Stimulated activated CD4-positive, alpha-beta T cell treated with anti-CD3 and anti-CD28 coated beads, TNF-alpha, amount 100 ng/mL, for 1 hour (primary cell): ENCODE measurements at regions not wholly inside any gene's neighbourhood (a gene's known extent, or its start where the extent isn't known, plus 50 kb on each side); places are given as distances from the start of the nearest gene placed in this dataset.

Experiments used
- DNase-seq, 3 donors: peaks; one replicate each; pipeline ENCODE4 v3.0.0-alpha.2; 2020; ENCODE audit warnings: low read depth in 3 of 3, low spot score in 1 of 3

DNA sequence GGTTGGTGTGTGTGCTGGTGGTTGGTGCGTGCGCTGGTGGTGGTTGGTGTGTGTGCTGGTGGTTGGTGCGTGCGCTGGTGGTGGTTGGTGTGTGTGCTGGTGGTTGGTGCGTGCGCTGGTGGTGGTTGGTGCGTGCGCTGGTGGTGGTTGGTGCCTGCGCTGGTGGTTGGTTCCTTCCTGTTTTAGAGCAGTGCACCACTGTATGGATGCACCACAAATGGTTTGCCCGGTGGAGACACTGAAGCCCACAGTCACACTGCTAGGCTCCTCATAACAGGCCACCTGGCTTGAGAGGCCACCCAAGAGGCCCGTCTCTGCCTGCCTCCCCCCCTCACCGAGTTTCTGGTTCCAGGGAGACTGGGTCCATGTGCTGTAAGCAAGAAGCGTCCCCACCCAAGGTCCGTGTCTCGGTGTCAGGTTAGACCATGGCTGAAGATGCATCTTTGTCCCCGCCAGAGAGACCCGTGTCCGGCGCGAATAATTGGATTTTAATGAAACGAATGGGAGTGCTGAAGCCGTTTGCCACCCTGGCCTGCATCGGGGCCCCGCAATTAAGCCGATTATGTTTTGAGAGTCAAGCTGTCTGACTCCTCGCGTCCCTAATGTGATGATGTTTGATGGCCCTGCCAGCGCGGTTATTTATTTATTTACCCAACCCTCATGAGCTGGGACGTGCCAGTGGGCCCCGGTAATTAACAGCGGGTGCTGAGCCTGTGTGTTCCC, 161.3 kb upstream of the GSE1 start:
- DNase-seq: no peak

DNA sequence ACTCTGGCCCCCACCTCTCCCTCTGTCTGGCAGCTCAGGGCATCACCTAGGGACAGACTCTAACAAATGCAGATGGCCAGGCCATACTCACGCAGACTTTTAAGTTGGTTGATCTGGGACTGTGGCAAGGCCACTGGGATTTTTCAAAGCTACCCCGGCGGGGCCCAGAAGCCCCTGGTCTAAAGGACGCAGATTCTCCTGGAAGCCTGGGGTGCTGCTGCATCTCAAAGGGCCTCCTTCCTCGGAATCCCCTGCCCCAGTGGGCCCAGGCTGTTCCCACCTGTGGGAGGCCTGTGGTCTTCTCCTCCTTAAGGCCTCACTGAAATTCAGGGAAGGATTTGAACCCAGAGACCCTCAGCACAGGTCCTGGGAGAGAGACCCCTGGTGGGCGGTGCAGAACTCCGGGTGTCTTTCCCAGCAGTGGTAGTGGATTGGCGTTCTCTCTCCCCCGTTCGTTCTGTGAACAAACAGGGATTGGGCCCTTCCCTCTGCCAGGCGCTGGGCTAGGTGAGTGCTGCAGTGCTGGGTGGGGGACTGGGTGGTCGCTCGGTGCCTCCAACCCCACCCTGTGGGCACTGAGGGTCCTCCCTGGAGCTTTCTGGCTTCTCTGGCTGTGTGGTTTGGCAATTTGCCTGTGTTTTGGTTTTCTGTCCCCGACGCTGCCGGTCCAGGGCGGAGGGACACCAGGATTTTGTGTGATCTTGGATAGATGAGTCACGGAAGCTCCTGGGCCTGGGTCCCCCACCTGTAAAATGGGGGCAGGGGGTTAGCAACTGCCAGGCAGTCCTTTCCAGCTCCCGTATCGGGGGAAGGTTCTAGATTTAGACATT, 160.5 kb upstream of the GSE1 start:
- DNase-seq: no peak

DNA sequence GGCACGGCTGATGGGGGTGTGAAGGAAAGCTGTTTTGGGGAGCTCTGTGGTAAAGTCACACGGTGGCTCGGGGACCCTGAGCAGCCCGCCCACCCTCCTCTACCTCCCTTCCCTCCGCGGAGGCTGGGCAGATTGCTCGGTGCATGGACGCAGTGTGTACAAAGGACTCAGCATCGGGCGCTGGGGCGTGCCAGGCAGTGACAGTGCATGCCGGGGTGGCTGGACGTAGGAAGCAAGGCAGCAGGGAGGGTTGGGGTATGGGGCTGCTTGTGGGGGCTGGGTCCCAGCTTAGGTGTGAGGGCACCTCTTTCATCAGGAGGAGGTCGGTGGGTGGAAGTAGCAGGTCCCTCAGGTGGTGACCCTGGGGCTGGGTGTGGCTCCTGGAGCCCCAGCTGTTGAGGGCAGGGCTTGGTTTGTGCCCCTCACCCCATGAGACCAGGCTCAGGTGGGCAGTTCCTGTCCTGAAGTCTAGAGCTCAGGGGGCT, 159.9 kb upstream of the GSE1 start:
- no peak for DNase-seq

DNA sequence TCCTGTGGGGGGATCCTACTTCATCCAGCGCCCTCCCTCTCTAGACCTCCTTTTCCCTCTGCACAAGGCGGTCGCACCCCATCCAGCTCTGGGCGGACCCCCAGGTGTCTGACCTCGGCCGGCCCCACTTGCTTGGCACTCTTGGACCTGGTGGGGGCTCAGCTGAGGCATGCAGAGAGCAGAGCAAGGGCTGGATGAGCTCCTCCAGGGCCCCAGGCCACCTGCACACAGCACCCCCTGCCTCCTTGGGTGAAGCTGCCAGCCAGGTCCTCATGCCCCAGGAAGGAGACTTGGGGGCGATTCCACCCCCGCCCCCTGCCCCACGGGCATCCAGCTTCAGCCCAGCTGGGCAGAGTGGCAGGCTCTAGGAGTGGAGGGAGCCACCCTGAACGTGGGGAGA, 159.4 kb upstream of the GSE1 start:
- DNase-seq: no peak

DNA sequence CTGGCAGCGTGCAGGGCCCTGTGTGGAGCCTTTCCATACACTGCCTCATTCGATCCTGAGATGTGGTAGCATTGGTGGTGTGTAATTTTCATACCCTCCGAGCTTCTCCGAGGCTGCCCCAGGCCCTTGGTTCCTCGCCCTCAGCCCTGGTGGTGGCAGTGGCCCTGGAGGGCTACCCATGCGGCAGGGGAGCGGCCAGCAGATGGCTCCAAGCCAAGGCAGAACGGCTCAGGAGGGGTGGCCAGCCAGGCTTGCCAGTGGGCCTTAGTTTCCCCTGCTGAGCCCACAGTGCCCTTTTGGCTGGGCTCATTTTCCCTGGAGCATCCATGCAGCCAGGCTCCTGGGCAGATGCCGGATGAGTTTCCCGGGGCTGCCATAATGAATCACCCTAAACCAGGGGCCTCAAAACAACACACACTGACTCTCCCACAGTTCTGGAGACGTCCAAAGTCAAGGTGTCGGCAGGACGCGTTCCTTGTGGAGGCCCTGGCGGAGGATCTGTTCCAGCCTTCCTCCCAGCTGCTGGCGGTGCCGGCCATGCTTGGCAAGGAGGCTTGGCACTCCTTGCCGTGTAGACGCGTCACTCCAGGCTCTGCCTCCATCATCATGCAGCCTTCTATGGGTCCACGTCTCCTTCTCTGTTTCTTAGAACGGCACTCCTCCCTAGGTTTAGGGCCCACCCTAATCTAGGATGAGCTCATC, 158.8 kb upstream of the GSE1 start:
- DNase-seq: no peak

DNA sequence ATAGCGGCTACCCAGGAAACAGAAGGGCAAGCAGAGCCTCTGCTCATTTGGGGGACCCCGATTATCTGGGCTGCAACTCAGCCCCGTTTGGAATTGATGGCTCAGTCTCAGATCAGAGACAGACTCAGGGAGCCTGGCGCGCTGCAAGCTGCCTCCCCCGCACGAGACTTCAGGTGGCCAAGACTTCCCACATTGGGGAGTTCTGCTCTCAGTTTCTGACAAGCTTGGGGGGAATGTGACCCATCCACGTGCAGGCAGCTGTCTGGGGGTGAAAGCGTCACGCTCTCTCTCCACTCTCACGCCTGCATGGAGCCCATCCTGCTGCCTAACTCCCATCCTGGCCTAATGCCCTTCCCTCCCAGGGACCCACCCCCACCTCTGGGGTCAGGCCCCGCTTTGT, 157.6 kb upstream of the GSE1 start:
- DNase-seq: no peak

DNA sequence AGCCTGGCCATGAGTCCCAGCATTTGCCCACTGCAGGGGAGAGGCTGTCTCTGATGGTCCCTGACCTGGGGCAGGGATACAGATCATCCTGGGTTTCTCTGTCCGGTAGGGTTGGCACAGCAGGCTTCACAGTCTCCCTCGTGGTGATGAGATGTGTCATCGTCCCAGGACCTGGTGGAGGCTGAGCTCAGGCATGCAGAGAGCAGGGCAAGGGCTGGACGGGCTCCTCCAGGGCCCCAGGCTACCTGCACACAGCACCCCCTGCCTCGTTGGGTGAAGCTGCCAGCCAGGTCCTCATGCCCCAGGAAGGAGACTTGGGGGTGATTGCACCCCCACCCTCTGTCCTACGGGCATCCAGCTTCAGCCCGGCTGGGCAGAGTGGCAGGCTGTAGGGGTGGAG, 155.8 kb upstream of the GSE1 start:
- DNase-seq: no peak

DNA sequence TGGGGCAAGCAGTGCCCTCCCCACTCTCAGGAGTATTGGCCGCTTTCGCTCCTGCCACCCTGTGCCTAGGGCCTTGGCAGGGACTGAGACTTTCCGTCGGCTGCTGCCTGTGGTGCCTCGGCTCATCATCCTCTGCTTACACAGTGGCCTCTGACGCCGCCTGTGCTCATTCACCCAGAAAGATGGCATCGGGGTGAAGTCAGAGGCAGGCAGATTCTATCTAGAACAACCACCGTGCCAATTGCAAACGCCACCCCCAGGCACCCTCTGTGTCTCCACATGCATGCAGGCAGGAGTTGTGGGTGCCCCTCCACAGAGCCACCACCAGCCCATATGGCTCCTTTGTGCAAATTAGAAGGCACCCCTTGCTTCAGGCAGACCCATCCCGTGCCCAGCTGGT, 154.2 kb upstream of the GSE1 start:
- no peak for DNase-seq

DNA sequence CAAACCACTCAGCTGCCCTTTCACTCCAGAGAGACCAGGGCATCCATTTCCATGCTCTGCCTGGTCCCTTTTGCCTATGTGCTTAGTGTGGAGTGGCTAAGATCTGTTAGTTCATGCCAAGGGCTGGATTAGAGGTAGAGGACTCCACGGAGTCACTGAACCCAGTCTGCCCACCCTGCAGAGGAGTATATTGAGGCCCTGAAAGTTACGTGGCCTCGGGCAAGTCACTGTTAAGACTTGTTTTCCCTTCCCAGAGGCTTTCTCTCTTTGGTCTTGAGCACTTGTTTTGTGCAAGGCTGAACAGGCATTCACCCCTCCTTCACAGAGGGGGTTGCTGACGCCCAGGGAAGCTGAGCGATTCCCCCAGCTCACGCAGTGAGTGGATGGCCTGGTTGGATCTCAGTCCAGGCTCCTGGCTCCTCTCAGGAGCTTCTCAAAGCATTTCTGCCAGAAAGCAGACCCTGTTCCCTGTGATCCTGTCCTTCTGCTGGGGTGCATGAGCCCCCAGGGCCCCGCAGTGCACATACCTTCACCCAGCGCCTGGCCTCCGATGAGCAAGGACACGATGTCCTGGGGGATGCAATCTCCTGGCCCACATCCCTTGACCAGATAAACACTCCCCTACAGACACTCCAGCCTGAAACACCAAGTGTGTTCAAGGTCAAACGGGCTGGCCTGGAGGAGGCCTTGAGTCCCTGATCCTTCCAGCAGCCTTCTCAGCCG, 153.4 kb upstream of the GSE1 start:
- DNase-seq: no peak

DNA sequence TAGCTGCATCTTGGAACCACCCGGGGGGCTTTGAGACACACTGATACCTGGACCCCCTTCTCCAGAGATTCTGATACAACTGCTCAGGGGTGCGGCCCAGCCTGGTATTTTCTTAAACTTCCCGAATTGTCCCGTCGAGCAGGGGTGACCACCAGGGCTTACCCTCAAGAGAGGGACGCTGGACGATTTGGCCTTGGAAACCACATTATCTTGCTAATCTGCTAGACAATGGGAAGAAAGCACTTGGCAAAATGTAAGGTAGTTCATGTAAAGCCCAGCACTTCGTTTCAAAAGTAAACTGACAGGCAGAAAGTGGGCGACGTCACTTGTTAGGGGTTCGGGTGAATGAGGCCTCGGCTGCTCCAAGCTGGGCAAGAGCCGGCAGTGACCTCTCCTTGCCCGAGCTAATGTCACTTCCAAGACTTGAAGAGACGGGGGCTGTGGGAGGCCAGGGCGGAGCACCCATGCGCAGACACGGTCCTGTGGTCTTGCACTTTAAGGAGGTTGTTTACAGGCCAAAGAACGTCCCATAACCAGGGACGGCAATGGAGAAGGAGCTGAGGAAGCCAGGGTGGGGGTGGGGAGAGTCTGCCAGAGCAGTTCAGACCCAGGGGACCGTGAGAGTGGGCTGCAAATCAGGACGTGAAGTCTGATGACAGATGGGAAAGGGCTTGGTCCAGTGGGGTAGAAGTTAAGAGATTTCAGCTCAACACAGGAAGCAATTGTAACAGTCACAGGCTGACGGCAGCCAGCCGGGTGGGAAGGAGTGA, 152.7 kb upstream of the GSE1 start:
- DNase-seq: no peak

DNA sequence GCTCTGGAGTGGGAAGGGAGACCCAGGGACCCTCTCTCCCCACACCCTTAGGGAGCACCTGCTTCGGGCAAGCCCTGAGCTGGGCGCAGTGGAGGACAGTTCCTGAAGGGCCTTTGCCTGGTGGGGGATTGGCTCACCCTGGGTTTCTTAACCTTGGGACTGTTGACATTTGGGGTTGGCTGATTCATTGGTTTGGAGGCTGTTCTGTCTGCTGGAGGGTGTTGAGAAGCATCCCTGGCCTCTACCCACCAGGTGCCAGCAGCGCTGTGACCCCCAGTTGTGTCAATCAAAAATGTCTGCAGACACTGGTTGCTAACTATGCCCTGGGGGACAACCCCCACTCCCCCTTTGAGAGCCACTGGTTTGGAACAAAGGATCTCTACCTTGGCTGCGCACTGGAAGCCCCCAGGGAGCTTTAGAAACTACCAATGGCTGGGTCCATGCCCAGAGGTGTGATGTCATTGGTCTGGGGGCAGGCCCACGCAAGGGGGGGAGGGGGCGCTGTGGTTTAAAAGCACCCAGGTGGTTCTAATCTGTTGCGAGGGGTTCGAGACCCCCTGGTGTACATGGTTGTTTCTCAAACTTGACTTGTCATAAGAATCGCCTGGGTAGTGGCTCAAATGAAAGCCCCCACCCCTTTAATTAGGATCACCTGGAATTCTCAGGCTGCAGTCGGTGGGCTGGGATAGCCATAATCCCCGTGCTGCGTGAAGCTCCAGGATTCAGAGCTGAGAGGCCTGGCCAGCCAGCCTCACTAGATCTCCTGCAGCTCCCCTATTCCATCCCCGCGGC, 151.9 kb upstream of the GSE1 start:
- no peak for DNase-seq

DNA sequence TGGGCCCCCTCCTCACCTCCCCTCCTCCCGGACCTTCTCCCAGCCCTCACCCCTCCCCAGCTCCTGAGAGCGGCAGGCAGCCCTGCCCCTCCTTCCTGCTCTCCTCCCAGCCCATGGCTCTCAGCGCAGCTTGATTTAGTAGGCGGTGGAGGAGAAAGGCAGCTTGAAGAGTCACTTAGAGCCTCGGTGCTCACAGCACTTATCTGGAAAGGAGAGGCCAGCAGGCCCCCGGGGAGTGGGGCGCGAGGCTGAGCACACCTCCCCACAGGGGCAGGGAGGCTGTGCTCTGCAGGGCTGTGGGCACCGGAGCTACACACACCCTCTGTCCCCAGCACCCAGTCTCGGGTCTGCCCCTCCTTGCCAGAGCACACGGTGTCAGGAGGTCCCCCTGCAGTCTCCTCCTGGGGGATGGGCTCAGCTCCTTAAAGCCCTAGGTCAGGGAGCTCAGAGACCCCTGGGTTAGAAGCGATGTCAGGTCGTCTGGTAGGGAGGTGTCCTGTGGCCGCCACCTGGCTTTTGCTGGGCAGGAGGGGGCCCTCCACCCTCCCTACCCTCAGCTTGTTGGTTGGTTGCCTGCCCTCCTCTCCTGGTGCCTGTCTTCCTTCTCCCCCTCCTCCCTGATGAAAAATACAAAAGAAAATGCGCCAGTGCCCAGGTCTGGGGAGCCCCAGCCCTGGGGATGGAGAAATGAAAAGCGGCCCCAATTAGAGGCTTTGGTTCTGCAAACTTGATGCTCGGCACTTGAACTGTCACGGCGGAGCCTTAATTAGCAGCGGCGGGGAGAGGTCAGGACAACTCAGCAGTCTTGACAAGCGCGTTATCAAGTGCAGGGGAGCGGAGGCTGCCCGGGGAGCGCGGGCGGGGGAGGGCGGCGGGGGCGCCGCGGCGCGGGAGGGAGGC, 151.1 kb upstream of the GSE1 start:
- DNase-seq: no peak

DNA sequence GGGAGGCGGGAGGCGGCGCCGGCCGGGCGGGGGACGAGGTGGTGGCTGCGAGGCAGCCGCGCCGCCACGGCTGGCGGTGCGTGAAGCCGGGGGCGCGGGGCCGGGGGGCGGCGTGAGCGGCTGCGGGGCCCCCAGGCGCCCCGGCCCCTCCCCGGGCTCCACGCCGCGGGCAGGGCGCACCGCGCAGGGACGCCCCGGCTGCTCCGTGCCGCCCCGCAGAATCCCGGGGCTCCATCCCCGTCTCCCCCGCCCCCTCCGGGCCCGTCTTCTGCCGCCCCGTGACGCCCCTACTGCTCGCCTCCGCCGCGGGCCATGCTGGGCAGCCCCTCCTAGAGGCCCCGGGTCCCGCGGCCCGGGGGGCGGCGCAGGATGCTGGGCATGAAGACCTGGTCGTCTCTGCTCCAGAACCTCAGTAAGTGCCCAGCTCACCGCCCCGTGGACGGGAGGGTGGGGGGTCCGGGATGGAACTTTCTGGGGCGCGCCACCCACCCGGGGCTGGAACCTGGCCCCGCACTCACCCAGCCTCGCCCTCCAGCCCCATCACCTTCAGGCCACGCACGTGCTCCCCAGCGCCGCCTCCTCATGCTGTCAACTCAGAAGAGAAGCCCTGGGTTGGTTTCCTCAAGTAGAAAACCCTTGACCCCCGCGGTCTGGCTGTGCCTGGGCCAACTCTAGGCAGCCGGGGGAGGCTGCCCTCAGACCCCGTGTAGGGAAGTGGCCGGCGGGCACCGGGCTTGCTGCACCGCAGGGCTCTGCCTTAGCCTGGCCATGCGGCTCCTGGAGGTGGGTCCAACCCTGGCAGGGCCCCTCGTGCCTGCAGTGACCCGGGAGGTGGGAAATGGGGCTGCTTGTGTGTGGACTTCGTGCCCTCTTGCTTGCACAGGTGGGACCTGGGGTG, 150.2 kb upstream of the GSE1 start:
- no peak for DNase-seq

DNA sequence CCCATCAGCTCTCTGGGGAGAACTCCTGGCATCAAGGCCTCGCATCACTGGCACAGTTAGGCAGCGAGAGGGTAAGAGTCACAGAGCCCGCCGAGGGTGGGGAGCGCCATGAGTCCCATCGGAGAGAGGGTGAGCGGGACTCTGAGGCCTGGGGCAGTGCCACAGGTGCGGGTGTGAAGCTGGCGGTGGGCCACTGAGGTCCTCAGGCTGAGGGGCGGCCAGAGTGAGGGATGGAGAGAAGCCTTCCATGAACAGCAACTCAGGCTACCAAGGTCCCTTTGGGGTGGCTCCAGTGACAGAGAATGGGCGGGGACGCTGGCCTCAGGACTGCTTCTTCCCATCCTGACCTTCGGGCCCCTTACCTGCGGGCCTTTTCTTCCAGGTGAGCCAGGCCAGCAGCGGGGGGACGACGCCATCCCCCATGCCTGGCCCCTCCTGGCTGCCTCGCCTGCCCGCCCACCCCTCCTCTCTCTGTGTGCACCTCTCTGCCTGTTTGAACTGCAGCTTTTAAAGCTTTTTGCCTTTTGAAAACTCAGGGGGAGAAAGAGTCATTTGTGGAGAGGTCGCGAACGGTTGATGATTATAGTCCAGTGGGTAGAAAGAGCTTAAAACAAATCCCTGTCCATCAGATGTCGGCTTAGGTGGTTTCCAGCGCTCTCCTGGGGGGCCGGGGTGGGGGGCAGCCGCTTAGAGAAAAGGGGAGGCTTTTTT, 149.3 kb upstream of the GSE1 start:
- DNase-seq: no peak

DNA sequence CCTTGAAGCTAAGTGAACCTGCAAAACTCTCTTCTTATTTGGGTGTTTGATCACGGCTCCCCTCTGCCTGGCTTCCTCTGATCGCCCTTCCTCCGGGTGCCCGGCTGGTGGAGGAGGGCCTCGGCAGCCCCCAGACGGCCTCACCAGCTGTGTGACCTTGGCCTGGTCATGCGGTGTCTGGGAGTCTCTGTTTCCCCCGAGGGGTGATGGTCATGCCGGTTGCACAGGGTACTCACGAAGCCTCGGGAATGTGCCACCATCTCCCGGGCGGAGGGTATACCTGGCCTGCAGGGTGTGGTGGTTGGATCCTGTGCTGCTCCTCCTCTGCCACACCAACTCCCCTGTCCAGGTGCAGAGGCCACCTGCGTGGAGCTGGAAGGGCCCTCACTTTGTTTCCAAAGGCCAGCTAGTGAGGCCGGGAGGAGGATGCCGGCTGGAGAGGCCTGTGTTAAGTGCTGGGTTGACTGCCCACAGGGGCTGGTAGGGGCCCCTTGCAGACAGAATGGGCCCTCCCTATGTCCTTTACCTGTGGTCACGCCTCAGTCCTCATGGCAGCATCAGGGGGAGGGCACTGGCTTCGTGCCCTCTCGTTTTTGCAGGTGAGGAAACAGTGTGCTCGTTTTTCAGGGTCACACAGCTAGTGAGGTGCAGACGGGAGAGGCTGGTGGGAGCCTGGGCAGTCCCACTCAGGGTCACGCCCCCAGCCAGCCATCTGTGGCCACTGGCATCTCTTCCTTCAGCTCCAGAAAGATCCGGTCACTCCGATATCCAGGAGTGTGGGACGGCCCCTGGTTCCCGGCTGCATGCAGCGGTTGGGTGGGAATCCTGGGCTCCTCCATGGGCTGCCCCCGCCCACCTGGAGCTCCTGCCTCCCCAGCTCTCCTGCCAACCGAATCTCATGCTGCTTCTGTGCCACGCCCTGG, 148.5 kb upstream of the GSE1 start:
- DNase-seq: no peak
